ENCODE measurements at regions not wholly inside any gene's neighbourhood (a gene's known extent, or its start where the extent isn't known, plus 50 kb on each side); places are given as distances from the start of the nearest gene placed in this dataset.
"Not testable (repeated sequence)": the region's sequence is repeated elsewhere in the genome, so short reads cannot be mapped to it uniquely, and the experiment has no call there.

DNA sequence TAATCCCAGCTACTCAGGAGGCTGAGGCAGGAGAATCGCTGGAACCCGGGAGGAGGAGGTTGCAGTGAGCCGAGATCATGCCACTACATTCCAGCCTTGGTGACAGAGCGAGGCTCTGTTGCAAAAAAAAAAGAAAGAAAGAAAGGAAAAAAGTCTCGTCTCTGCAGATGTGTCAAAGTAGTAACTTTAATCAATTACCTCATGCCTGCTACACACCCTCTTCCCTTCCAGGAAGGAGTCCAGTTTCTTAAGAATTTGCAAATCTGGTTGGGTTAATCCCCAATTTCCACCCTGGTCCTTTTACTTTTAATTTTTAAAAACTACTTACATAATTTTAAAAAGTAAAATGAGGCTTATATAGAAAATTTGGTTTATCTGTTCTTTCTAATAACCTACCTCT is 234.5 kb upstream of the KITLG start:
- no peak for TF ChIP-seq ZNF274 (IDR thresholded peaks at IDR 0.05; ENCODE audit: low read depth, low read length)
- no peak overlapping the region for H3K4me3 ChIP-seq (ENCODE audit: low read length)

GRCh38 chr12:88812610-88813009 is 232.3 kb upstream of the KITLG start:
- no peak for TF ChIP-seq ZNF274 (IDR thresholded peaks at IDR 0.05; ENCODE audit: low read depth, low read length)
- no peak overlapping the region for H3K4me3 ChIP-seq (ENCODE audit: low read length)

GRCh38 chr12:88810806-88811205 is 230.5 kb upstream of the KITLG start:
- TF ChIP-seq ZNF274 (IDR thresholded peaks at IDR 0.05; ENCODE audit: low read depth, low read length): no peak
- no peak overlapping the region for H3K4me3 ChIP-seq (ENCODE audit: low read length)

GRCh38 chr12:88809841-88810240 is 229.6 kb upstream of the KITLG start:
- H3K4me3 ChIP-seq (ENCODE audit: low read length): not testable (repeated sequence)

- TF ChIP-seq ZNF274 (IDR thresholded peaks at IDR 0.05; ENCODE audit: low read depth, low read length): no peak
- no peak overlapping the region for H3K4me3 ChIP-seq (ENCODE audit: low read length)
These were observed 225.4 kb upstream of the KITLG start for GRCh38 chr12:88805692-88806091.

- TF ChIP-seq ZNF274 (IDR thresholded peaks at IDR 0.05; ENCODE audit: low read depth, low read length): no peak
- no peak overlapping the region for H3K4me3 ChIP-seq (ENCODE audit: low read length)
These were observed 225.0 kb upstream of the KITLG start for GRCh38 chr12:88805286-88805685.

DNA sequence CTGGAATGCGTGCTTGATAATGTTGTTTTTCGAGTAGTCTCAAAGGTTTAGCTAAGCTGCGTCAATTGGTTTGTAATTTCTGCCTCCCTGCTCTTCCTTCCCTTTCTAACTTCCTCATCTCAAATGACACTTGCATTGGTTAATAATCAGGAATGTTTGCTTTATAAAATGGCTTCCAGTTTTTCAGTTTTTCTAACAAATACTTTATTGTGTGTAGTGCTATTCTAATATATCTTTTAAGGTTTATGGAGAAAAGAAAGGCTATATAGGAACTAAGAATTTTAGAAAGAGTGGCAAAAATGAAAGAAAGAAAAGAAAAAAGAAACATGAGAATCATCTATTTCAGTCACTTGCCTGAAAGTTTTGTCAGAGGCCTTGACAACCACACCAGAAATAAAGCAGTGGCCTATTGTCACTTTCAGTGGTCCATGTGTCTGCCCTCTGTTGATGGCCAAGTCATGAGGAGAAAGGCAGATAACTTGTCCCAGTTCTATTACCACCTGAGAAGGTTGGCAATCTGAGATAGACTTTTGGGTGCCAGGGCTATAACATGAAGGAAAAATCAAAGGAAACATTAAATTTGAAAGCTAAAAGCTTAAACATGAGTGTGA is 221.9 kb upstream of the KITLG start:
- H3K4me3 ChIP-seq (ENCODE audit: low read length): no peak overlapping the region
- TF ChIP-seq ZNF274 (IDR thresholded peaks at IDR 0.05; ENCODE audit: low read depth, low read length): no peak

GRCh38 chr12:88801227-88802095 is 221.2 kb upstream of the KITLG start:
- no peak overlapping the region for H3K4me3 ChIP-seq (ENCODE audit: low read length)
- no peak for TF ChIP-seq ZNF274 (IDR thresholded peaks at IDR 0.05; ENCODE audit: low read depth, low read length)

- no peak overlapping the region for H3K4me3 ChIP-seq (ENCODE audit: low read length)
- no peak for TF ChIP-seq ZNF274 (IDR thresholded peaks at IDR 0.05; ENCODE audit: low read depth, low read length)
These were observed 212.8 kb upstream of the KITLG start for GRCh38 chr12:88793096-88793495.

DNA sequence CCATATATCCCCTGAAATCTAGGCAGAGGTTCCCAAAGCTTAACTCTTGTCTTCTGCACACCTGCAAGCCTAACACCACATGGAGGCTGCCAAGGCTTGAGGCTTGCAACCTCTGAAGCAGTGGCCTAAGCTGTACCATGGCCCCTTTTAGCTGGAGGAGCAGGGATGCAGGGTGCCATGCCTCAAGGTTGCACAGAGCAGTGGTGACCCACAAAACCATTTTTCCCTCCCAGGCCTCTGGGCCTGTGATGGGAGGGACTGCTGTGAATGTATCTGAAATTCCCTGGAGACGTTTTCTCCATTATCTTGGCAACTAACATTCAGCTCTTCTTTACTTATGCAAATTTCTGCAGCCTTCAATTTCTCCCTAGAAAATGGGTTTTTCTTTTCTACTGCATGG is 210.0 kb upstream of the KITLG start:
- TF ChIP-seq ZNF274 (IDR thresholded peaks at IDR 0.05; ENCODE audit: low read depth, low read length): no peak
- H3K4me3 ChIP-seq (ENCODE audit: low read length): no peak overlapping the region

GRCh38 chr12:88784166-88784565 is 203.9 kb upstream of the KITLG start:
- TF ChIP-seq ZNF274 (IDR thresholded peaks at IDR 0.05; ENCODE audit: low read depth, low read length): no peak
- no peak overlapping the region for H3K4me3 ChIP-seq (ENCODE audit: low read length)

GRCh38 chr12:88782351-88782750 is 202.1 kb upstream of the KITLG start:
- no peak overlapping the region for H3K4me3 ChIP-seq (ENCODE audit: low read length)
- no peak for TF ChIP-seq ZNF274 (IDR thresholded peaks at IDR 0.05; ENCODE audit: low read depth, low read length)

DNA sequence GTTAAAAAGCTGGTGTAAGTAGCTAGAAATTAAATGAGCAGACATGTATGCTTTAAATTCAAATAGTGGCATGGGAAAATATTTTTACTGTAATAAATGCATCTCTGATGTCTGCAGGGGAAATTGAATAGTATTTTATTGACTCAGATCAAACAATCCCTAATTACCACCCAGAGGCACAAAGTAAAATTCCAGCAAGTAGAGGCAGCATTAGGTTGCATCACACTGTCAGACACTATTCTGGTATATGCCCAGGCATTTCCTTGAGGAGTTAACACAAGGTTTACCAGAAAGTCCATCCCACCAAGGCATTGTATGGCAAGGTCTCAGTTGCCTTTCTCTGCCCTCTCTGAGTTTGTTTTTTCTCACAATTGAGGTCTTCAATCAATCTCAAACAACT is 201.6 kb upstream of the KITLG start:
- TF ChIP-seq ZNF274 (IDR thresholded peaks at IDR 0.05; ENCODE audit: low read depth, low read length): no peak
- H3K4me3 ChIP-seq (ENCODE audit: low read length): no peak overlapping the region

DNA sequence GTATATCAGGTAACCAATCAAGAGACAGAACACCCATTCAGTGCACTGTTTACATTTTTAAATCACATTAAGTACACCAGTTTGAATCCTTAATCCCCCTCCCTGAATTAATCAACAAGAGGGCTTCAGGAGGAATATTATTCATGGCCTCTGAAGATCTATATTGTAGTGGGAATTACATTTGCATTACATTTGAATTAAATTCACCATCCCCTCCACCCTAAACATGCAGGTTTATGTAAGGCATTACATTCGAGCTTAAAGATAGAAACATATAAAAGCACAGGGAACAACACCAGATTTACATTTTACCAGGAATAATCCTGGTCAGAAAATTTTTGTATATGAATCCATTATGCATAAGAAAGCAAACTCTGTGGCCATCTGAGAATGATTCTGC is 197.8 kb upstream of the KITLG start:
- no peak overlapping the region for H3K4me3 ChIP-seq (ENCODE audit: low read length)
- no peak for TF ChIP-seq ZNF274 (IDR thresholded peaks at IDR 0.05; ENCODE audit: low read depth, low read length)

DNA sequence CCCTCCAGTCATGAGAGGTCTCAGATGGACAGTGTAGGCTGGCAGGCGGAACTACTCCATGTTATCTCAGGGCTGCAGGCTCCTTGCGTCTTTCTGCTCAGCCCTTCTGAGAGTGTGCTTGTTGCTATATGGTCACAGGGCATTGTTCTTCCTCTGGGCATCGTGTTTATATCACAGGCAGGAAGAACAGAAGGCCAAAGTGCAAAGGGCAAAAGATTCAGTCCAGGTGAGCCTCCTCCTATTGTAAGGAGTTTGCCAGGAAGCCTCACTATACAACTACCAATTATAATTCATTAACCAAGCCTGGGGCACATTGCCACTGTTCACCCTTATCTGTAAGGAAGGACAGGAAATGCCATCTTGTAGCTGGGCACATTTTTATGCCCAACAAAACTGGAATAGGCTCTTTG is 195.5 kb upstream of the KITLG start:
- H3K4me3 ChIP-seq (ENCODE audit: low read length): no peak overlapping the region
- TF ChIP-seq ZNF274 (IDR thresholded peaks at IDR 0.05; ENCODE audit: low read depth, low read length): no peak

Data from GM08714 (cell line).